ENCODE measurements at regions not wholly inside any gene's neighbourhood (a gene's known extent, or its start where the extent isn't known, plus 50 kb on each side); places are given as distances from the start of the nearest gene placed in this dataset.
A peak's percentile ranks its signal among the peaks of the same experiment; 100 is the strongest.

- POLR2A ChIA-PET: no interaction called here
- CTCF ChIA-PET: no interaction called here
- ATAC-seq: no peak
- Mint-ChIP-seq H3K27ac (no peak overlapping the region), H3K27me3 (peaks cover 3% of the 10 kb centered on the region), H3K9me3 (ENCODE audit: low read depth) (no peaks in the 10 kb centered on the region), H3K4me1 (peaks cover 3% of the 10 kb centered on the region), H3K4me3 (no peak overlapping the region), H3K36me3 (ENCODE audit: low read depth) (no peaks in the 10 kb centered on the region)
- intact Hi-C loops (cut with DNase I, micrococcal nuclease): no loop called here
- DNase-seq: no peak
These were observed 82.5 kb upstream of the AFF2 start for GRCh38 chrX:148417934-148418333.

DNA sequence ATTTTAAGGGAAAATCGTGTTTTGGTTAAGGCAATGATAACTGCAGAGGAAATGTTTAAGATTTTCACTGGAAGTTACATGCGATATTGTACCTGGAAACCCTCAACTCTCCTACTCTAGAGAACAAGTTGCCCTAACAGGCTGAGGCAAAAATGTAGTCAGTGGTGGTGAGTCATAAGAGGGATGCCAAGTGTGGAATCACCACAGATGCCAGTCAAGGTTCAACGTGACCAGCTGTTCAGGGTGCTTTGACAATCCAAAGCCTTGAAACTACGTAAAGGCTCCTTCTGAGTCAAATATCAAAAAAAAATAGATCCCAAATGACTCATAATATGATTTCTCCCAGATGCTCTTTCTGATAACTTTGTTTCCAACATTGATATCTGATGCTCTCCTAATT is 77.9 kb upstream of the AFF2 start:
- H3K27me3 Mint-ChIP-seq: no peaks in the 10 kb centered on the region
- H3K4me3 Mint-ChIP-seq: no peak overlapping the region
- H3K9me3 Mint-ChIP-seq (ENCODE audit: low read depth): peaks cover 1% of the 10 kb centered on the region
- no peaks in the 10 kb centered on the region for H3K36me3 Mint-ChIP-seq (ENCODE audit: low read depth)
- ChIA-PET CTCF (no interaction called here), POLR2A (no interaction called here)
- ATAC-seq: no peak
- H3K4me1 Mint-ChIP-seq: peaks cover 11% of the 10 kb centered on the region
- peak; percentile 7 for DNase-seq
- H3K27ac Mint-ChIP-seq: no peak overlapping the region
- intact Hi-C loops (cut with DNase I, micrococcal nuclease): loop anchor here in 1 of 2 experiments (5.0 kb wide), 1 partner anchor 40 kb away; no protein-coding TSS in a partner anchor

DNA sequence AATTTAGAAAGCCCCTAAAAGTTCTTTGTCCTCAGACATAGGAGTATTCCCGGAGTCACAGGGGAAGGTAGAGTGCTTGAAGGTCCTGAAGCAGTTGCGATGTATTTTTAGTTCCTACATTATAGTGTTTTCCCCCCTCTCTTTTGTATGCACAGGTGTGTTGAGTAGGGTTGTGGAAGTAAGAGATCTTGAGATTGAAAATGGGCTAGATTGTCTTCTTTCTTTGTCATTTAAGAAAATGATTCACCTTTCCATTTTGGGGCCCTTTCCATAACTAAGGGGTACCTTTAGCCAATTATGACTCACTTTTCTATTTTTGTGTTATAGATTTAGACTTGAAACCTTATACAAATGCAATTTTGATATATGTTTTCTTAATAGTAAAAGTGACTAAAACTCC is 75.8 kb upstream of the AFF2 start:
- Mint-ChIP-seq H3K27ac (no peak overlapping the region), H3K27me3 (no peaks in the 10 kb centered on the region), H3K4me3 (no peak overlapping the region), H3K36me3 (ENCODE audit: low read depth) (no peaks in the 10 kb centered on the region), H3K4me1 (peaks cover 18% of the 10 kb centered on the region), H3K9me3 (ENCODE audit: low read depth) (peaks cover 1% of the 10 kb centered on the region)
- intact Hi-C loops (cut with DNase I, micrococcal nuclease): loop anchor here in 1 of 2 experiments (5.0 kb wide), 1 partner anchor 42 kb away; no protein-coding TSS in a partner anchor
- CTCF ChIA-PET: no interaction called here
- ATAC-seq (peak; percentile 63), DNase-seq (no peak)
- POLR2A ChIA-PET: no interaction called here

DNA sequence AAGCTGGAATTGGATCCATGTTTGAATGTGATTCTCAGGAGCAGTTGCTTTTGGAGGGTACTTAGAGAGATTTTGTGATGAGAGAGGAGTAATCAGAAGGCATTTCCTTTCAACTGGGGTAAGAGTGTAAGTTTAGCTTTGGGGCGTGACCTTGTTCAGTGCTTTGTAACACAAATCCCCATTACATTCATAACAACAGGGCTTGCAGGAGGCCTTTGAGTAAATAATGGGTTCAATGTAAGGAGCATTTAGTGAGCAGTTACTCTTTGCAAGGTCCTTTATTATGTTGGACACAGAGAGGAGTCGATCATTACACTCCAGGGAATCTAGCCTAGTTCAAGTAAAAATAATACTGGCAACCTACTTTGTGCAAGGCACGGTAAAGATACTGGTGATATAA is 74.0 kb upstream of the AFF2 start:
- no peaks in the 10 kb centered on the region for H3K27me3 Mint-ChIP-seq
- peaks cover 1% of the 10 kb centered on the region for H3K9me3 Mint-ChIP-seq (ENCODE audit: low read depth)
- H3K36me3 Mint-ChIP-seq (ENCODE audit: low read depth): no peaks in the 10 kb centered on the region

GRCh38 chrX:148441387-148441786 is 59.0 kb upstream of the AFF2 start:
- H3K36me3 Mint-ChIP-seq (ENCODE audit: low read depth): no peaks in the 10 kb centered on the region
- POLR2A ChIA-PET: no interaction called here
- no peak for ATAC-seq

More for the DNA sequence above, 74.0 kb upstream of the AFF2 start:
- DNase-seq (no peak), ATAC-seq (no peak)
- peaks cover 20% of the 10 kb centered on the region for H3K4me1 Mint-ChIP-seq
- H3K27ac Mint-ChIP-seq: no peak overlapping the region
- ChIA-PET CTCF (no interaction called here), POLR2A (no interaction called here)
- no peak overlapping the region for H3K4me3 Mint-ChIP-seq
- intact Hi-C loops (cut with DNase I, micrococcal nuclease): no loop called here

DNA sequence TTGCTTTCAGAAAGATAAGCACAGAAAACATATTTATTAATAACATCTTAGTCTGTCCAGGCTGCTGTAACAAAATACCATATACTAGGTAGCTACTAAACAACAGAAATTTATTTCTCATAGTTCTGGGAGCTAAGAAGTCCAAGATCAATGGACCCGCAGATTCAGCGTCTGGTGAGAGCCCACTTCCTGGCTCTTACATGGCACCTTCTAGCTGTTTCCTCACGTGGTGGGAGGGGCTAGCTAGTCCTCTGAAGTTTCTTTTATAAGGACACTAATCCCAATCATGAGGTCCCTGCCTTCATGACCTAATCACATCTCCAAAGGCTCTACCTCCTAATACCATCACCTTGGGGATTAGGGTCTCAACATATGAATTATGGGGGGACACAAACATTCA is 57.2 kb upstream of the AFF2 start:
- H3K36me3 Mint-ChIP-seq (ENCODE audit: low read depth): no peaks in the 10 kb centered on the region
- POLR2A ChIA-PET: no interaction called here
- H3K4me3 Mint-ChIP-seq: no peak overlapping the region
- CTCF ChIA-PET: no interaction called here
- H3K27me3 Mint-ChIP-seq: no peaks in the 10 kb centered on the region
- ATAC-seq: no peak
- no peaks in the 10 kb centered on the region for H3K9me3 Mint-ChIP-seq (ENCODE audit: low read depth)
- DNase-seq: no peak
- intact Hi-C loops (cut with DNase I, micrococcal nuclease): no loop called here
- H3K27ac Mint-ChIP-seq: no peak overlapping the region
- peaks cover 1% of the 10 kb centered on the region for H3K4me1 Mint-ChIP-seq

More at GRCh38 chrX:148441387-148441786, 59.0 kb upstream of the AFF2 start:
- Mint-ChIP-seq H3K27me3 (no peaks in the 10 kb centered on the region), H3K4me1 (peaks cover 1% of the 10 kb centered on the region), H3K27ac (no peak overlapping the region), H3K4me3 (no peak overlapping the region), H3K9me3 (ENCODE audit: low read depth) (no peaks in the 10 kb centered on the region)
- CTCF ChIA-PET: no interaction called here
- intact Hi-C loops (cut with DNase I, micrococcal nuclease): no loop called here
- DNase-seq: no peak

DNA sequence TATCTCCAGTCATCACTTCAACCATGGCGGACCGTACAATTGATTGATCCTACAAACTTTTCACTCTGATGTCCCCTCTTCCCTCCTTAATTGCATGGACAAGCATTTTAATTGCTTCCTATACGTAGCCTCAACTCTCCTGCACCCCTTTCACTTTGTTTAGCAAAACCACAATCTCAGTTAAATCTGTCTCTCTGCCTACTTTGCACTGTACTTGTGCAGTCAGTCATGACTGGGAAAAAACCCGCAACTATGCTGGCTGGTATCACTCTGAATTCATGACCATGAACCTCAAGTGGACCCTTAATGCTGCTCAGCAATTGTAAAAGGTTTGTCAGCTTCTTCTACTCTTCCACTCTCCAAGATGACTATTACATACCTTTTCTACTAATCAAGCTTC is 51.7 kb upstream of the AFF2 start:
- no peaks in the 10 kb centered on the region for H3K9me3 Mint-ChIP-seq (ENCODE audit: low read depth)
- no peaks in the 10 kb centered on the region for H3K27me3 Mint-ChIP-seq
- H3K4me3 Mint-ChIP-seq: no peak overlapping the region
- no peak for ATAC-seq
- H3K4me1 Mint-ChIP-seq: no peaks in the 10 kb centered on the region
- intact Hi-C loops (cut with DNase I, micrococcal nuclease): no loop called here
- POLR2A ChIA-PET: no interaction called here
- no peak for DNase-seq
- no peaks in the 10 kb centered on the region for H3K36me3 Mint-ChIP-seq (ENCODE audit: low read depth)
- no peak overlapping the region for H3K27ac Mint-ChIP-seq
- CTCF ChIA-PET: interaction anchor here (0.6 kb wide), 1 partner anchor 905 kb away, joined by 3 read pairs; no protein-coding TSS in a partner anchor

Measured in activated CD4-positive, alpha-beta T cell treated with anti-CD3 and anti-CD28 coated beads for 36 hours (primary cell).